Small intestine (tissue), 7 donors: ENCODE measurements at regions not wholly inside any gene's neighbourhood (a gene's known extent, or its start where the extent isn't known, plus 50 kb on each side); places are given as distances from the start of the nearest gene placed in this dataset.

Source experiments
- DNase-seq, 2 donors: peaks; one replicate each; pipeline versions ENCODE4 v3.0.0 to v3.0.0-alpha.2; 2013
- FAIRE-seq: peaks from 2 replicates; lab custom pipeline; 2012; peaks lifted over from hg19 to GRCh38; lab: Jason Lieb, UNC
- H3K27ac ChIP-seq, 3 donors: one replicate each; pipeline ENCODE4 v1.5.1; 2013; ENCODE audit warnings: low read length in 2 of 3, mild to moderate bottlenecking in 2 of 3, control low read depth in 1 of 3, inconsistent platforms in 1 of 3, low read depth in 1 of 3, moderate library complexity in 1 of 3
- H3K27me3 ChIP-seq, 3 donors: one replicate each; pipeline ENCODE4 v1.6.1; 2013; ENCODE audit warnings: low read length in 3 of 3, inconsistent platforms in 1 of 3; ENCODE audit not compliant: control insufficient read depth in 3 of 3, insufficient read depth in 3 of 3
- H3K36me3 ChIP-seq, 3 donors: one replicate each; pipeline ENCODE4 v1.6.1; 2013; ENCODE audit warnings: low read length in 3 of 3, inconsistent platforms in 1 of 3, low read depth in 1 of 3, mild to moderate bottlenecking in 1 of 3, moderate library complexity in 1 of 3; ENCODE audit not compliant: control insufficient read depth in 3 of 3, insufficient read depth in 2 of 3
- H3K4me1 ChIP-seq, 3 donors: one replicate each; pipeline ENCODE4 v1.6.1; 2013; ENCODE audit warnings: low read length in 2 of 3, inconsistent platforms in 1 of 3, low read depth in 1 of 3, mild to moderate bottlenecking in 1 of 3, moderate library complexity in 1 of 3; ENCODE audit not compliant: control insufficient read depth in 3 of 3, insufficient read depth in 2 of 3
- H3K4me3 ChIP-seq, 3 donors: one replicate each; pipeline ENCODE4 v1.5.1; 2013; ENCODE audit warnings: low read length in 3 of 3, control low read depth in 1 of 3, inconsistent platforms in 1 of 3, low read depth in 1 of 3, mild to moderate bottlenecking in 1 of 3, moderate library complexity in 1 of 3
- H3K9me3 ChIP-seq, 2 donors: one replicate each; pipeline ENCODE4 v1.6.1; 2013; ENCODE audit warnings: low read depth in 1 of 2, low read length in 1 of 2; ENCODE audit not compliant: control insufficient read depth in 2 of 2, insufficient read depth in 1 of 2
- WGBS, 3 donors: extraction: QIAGEN DNeasy Blood & Tissue Kit; methylation state at CpG; one replicate each; pipeline ENCODE4 v1.1.7; 2013; 5-methylcytosine and 5-hydroxymethylcytosine counted together
- donor health status: healthy with polysubstance abuse.
- donor health status: control.
- donor health status: control.
- donor health status: Bipolar disorder and iron deficiency.
- donor health status: healthy.

DNA sequence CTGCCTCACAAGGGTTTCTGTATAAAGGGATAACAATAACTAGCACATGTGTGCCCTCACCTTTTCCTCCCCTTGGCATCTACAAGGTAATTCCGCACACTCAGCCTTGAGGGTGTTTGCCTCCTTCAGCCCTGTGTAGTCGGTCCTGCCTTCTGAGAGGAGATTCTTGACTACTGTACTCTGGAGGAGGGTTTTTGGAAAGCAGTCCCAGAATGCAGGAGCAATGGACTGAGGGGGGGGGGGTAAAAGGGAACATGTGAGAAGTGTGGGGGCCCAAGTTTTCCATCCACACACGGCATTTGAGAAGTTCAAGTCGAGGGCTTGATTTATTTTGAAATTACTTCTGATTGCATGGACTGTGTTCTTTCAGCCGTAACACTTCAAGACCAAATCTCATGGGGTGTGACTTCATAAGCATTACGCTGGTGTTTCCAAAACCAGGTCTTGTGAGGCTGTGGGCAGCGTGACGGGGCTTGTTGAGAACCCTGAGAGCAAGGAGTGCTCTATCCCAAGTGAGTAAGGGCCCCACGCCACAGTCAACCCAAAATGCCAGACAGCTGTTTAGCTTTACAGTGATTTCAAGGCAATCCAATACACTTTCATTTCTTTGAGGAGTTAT, 198.7 kb upstream of the MEIS1 start:
- Histone ChIP-seq H3K36me3 (no peaks in the 10 kb centered on the region), H3K27ac (no peak overlapping the region), H3K4me3 (no peak overlapping the region), H3K9me3 (peaks cover 0 to 4% of the 10 kb centered on the region in 2 donors), H3K4me1 (peaks cover 0 to 8% (median 0%) of the 10 kb centered on the region in 3 donors), H3K27me3 (no peaks in the 10 kb centered on the region)
- 86 to 89% (median 89%) methylated on average over 9 of the region's 9 CpGs for WGBS, 3 donors
- DNase-seq, result no peak
- no peak for FAIRE-seq

DNA sequence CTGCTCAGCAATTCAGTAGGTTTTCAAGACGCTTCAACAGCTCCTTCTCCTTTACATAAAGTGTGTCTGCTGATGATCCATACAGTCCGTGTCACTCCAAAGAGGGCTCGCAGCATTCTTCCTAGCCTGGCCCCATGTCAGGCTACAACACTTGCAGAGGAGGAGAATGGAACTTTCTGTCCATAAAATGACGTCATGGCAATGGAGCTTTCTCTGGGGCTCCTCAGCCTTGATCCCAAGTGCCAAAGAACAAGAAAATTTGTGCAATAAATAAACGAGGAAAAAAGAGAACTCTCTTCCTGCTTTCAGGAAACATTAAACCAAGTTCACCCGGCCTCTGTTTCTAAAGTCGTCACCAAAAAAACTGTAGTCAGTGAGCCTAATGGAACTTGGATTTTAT, 199.5 kb upstream of the MEIS1 start:
- Histone ChIP-seq H3K4me3 (no peak overlapping the region), H3K36me3 (no peaks in the 10 kb centered on the region), H3K4me1 (peaks cover 0 to 5% (median 0%) of the 10 kb centered on the region in 3 donors), H3K9me3 (peaks cover 0 to 4% of the 10 kb centered on the region in 2 donors), H3K27ac (no peak overlapping the region), H3K27me3 (no peaks in the 10 kb centered on the region)
- 59 to 62% (median 59%) methylated on average over 7 of the region's 7 CpGs for WGBS, 3 donors
- FAIRE-seq, result no peak
- DNase-seq, result peak in 1 of 2 donors; percentile 18

DNA sequence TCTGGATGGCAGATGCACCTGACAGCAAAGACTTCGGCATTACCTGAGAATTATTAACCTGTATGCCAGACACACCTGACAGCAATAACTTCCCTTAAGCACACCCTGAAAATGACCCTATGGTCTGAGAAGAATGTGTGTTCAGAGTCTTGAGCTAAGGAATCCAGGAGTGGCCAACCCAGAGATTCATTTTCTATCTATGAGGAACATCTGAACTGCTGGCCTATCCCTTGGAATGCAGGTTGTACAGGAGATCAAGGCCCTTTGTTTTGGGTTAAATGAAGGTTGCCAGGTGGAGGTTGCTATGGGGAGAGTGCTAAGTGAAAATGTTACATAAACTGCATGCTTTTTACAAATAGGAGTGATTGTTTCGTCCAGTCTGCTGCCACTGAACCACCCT, 200.9 kb upstream of the MEIS1 start:
- H3K27ac ChIP-seq, result no peak overlapping the region
- peaks cover 0 to 5% (median 0%) of the 10 kb centered on the region in 3 donors for H3K4me1 ChIP-seq
- no peak for FAIRE-seq
- H3K9me3 ChIP-seq, result peaks cover 0 to 4% of the 10 kb centered on the region in 2 donors
- WGBS, 3 donors, result 63 to 79% (median 72%) methylated on average over 2 of the region's 2 CpGs
- no peaks in the 10 kb centered on the region for H3K27me3 ChIP-seq
- DNase-seq, result peak; percentile 31 to 41
- no peaks in the 10 kb centered on the region for H3K36me3 ChIP-seq
- no peak overlapping the region for H3K4me3 ChIP-seq

DNA sequence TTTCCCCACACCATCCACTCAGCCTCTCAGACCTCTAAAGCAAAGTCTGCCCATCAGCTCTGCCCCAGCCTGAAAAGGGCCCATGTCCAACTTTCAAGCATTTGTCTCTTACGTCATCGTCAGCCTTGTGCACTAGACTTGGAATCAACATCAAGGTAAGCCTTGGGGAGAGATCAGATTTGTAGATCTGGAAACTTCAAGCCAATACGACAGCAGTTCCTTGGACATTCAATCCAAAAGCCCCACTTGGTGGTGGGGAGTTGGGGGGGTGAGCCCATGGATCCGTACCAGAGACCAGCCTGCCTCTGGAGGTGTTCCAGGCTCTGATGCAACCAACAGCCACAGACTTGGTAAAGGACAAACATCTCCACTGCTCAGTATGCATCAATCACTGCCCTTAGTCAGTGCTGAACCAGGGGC, 206.8 kb upstream of the MEIS1 start:
- Histone ChIP-seq H3K9me3 (no peaks in the 10 kb centered on the region), H3K27ac (no peak overlapping the region), H3K4me1 (no peaks in the 10 kb centered on the region), H3K36me3 (no peaks in the 10 kb centered on the region), H3K4me3 (no peak overlapping the region), H3K27me3 (peaks cover 0 to 7% (median 3%) of the 10 kb centered on the region in 3 donors)
- no peak for FAIRE-seq
- WGBS, 3 donors, result 50 to 55% (median 52%) methylated on average over 4 of the region's 4 CpGs
- DNase-seq, result no peak

DNA sequence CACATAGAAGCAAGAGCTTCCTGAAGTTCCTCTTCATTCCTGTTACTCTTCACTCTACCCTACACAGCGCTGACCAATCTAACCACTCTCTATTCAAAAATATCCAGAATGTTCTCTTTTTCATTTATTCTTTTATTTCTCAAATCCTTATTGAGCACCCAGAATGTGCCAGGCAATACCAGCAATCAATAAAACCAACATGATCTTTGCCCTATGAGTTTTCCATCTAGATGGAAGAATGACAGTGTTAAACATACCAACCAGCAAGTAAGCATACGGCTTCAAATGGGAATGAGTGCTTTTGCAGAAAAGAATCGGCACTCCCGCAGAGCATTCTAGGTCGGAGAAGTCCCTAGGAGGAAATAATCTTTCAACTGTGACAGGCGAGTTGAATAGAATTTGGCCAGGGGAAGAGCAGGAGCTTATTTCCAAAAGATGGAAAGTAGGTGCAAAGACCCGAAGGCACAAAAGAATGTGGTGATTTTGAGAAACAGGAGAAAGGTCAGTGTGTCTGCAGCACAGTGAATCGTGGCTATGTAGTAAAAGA, 217.8 kb upstream of the MEIS1 start:
- Histone ChIP-seq H3K27ac (no peak overlapping the region), H3K36me3 (no peaks in the 10 kb centered on the region), H3K4me3 (no peak overlapping the region), H3K27me3 (no peaks in the 10 kb centered on the region), H3K4me1 (no peaks in the 10 kb centered on the region), H3K9me3 (no peaks in the 10 kb centered on the region)
- FAIRE-seq (no peak), DNase-seq (no peak)
- 22 to 46% (median 26%) methylated on average over 8 of the region's 8 CpGs for WGBS, 3 donors

DNA sequence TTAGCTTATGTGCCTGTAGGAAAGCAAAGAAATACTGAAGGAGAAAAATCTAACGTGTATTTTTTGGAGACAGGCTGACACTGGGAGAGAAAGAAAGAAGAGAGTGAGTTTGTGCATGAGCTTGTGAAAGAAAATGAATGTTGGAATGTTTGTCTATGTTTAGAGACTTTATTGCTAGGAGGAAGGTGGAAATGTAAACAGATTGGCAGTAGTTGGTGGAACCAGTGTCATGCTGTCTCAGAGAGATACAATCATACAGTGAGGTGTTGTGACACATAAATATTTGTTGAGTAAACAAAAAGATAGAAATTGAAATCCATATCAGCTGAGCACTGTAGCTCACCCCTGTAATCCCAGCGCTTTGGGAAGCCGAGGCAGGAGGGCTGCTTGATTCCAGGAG, 222.2 kb upstream of the MEIS1 start:
- Histone ChIP-seq H3K9me3 (no peaks in the 10 kb centered on the region), H3K4me3 (no peak overlapping the region), H3K36me3 (no peaks in the 10 kb centered on the region), H3K27me3 (no peaks in the 10 kb centered on the region), H3K27ac (no peak overlapping the region), H3K4me1 (no peaks in the 10 kb centered on the region)
- WGBS, 3 donors, result 27 to 52% (median 44%) methylated on average over 3 of the region's 3 CpGs
- FAIRE-seq, result no peak
- no peak for DNase-seq

DNA sequence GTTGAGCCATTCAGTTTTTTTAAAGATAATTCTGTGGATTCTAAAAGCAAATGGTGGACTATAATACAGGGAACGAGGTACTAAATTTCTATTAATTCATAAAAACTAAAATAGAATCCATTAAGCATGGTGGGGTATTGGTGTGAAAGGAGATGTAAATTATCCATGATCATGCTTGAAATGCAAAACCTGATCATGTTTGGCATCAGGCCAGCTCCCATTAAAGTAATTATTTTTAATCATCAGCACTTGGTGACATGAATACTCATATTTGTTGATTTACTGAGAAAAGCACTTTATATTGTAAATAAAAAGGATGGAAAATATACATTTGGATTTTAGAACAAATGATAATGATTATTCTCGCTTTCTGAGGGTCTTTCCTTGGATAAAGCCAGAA, 232.3 kb upstream of the MEIS1 start:
- no peak overlapping the region for H3K27ac ChIP-seq
- FAIRE-seq, result no peak
- no peaks in the 10 kb centered on the region for H3K27me3 ChIP-seq
- peaks cover 0 to 5% of the 10 kb centered on the region in 2 donors for H3K9me3 ChIP-seq
- DNase-seq, result no peak
- no peaks in the 10 kb centered on the region for H3K4me1 ChIP-seq
- H3K36me3 ChIP-seq, result no peaks in the 10 kb centered on the region
- 68 to 86% (median 76%) methylated on average over 2 of the region's 2 CpGs for WGBS, 3 donors
- no peak overlapping the region for H3K4me3 ChIP-seq

DNA sequence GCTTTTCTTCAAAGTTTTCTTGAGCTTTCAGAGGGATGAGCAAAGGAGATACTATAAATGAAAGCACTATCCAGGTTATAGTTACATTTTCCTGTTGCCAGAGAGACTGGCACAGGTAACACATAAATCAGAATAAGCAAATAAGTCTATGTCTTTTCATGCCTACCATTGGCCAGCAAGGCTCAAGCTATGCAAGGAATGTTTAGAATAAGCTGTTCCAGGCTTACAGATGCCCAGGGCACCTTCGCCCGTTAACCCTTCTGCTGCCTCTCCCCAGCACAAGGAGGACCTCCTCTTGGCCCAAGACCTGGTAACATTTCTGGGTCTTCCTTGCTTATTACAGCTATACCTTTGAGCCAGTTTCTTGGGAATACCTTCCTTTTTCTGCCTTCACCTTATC, 233.7 kb upstream of the MEIS1 start:
- no peak overlapping the region for H3K27ac ChIP-seq

DNA sequence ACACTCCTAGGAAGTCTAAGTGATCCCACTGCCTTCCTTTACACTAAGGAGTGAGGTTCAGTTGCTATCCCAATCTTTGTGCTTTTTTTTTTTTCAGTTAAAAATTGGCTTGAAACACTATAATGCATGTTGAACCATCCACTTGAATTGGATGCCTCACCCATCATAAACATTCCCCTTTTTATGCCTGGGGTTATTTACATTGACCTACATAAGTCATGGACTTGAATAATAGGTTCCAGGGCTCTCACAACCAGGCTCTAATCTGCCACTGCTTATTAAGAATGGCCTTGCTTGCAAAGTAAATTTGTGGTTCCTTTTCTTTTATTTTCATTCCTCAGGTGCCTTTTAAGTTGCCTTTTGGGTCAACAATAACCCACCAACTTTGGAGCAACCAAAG, 236.1 kb upstream of the MEIS1 start:
- H3K36me3 ChIP-seq, result no peaks in the 10 kb centered on the region
- H3K4me3 ChIP-seq, result no peak overlapping the region
- no peak for FAIRE-seq

More for the DNA sequence above, 233.7 kb upstream of the MEIS1 start:
- Histone ChIP-seq H3K4me1 (no peaks in the 10 kb centered on the region), H3K36me3 (no peaks in the 10 kb centered on the region), H3K9me3 (peaks cover 0 to 5% of the 10 kb centered on the region in 2 donors), H3K4me3 (no peak overlapping the region), H3K27me3 (no peaks in the 10 kb centered on the region)
- FAIRE-seq, result no peak
- DNase-seq, result no peak
- 75 to 88% (median 82%) methylated on average over 2 of the region's 2 CpGs for WGBS, 3 donors

More for the DNA sequence above, 236.1 kb upstream of the MEIS1 start:
- DNase-seq, result no peak
- H3K4me1 ChIP-seq, result no peaks in the 10 kb centered on the region
- H3K27me3 ChIP-seq, result no peaks in the 10 kb centered on the region
- H3K27ac ChIP-seq, result no peak overlapping the region
- H3K9me3 ChIP-seq, result peaks cover 0 to 5% of the 10 kb centered on the region in 2 donors
